Hypothalamus (tissue), 51 donors: ENCODE measurements at regions not wholly inside any gene's neighbourhood (a gene's known extent, or its start where the extent isn't known, plus 50 kb on each side); places are given as distances from the start of the nearest gene placed in this dataset.
"Not testable (repeated sequence)": the region's sequence is repeated elsewhere in the genome, so short reads cannot be mapped to it uniquely, and the experiment has no call there.

Experiments used
- DNase-seq, 51 donors: peaks; one replicate each; lab custom pipeline; 2025; lab: John Stamatoyannopoulos, UW

DNA sequence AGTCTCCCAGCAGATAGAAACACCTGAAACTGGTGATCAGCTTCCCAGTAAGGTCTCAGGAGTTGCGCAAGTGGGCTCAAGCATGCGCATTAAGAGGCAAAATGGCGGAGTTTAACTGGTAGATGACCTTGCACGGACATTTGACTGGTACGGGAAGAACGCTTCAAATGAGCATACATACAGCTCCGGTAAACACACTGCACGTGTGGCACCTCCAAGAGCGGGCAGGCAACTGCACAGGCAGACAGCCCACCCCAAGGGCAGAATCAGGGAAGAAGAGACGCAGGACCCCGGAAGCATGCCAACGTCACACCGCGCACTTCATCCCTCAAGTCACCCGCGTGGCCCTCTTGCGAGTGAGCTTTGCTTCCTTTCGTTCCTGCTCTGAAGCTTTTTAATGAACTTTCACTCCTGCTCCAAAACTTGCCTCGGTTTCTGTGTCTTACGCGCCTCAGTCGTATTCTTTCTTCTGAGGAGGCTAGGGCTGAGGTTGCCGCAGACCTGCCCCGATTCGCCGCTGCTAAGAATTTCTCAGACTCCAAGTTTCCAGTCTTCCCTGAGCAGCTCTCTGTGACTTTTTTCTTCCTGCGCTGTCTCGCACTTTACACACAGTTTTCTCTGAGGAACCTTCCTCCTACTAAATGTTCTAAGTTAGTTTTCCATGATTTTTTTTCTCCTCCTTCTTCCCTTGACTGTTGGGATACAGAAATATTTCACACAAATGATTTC, 180.7 kb upstream of the ZFP42 start:
- DNase-seq: peak in 1 of 51 donors; percentile 3

DNA sequence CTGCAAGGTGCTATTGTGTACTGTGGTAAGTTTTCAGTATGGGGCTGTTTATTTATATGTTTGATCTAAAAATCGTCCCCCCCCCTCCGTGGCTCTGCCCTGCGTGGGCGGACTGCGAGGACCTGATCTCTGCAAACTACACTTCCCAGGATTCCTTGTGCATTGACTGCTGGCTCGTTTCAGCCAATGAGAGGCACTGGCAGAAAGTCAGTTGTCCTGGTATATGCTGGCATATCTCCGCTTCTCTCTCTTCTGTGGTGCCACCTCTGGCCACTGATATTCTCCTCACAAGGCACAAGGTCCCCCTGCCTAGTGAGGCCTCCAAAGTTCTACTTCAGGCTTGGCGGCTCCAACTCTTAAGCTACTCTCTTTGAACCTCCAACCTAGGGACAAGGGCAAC, 168.8 kb upstream of the ZFP42 start:
- DNase-seq: no peak

DNA sequence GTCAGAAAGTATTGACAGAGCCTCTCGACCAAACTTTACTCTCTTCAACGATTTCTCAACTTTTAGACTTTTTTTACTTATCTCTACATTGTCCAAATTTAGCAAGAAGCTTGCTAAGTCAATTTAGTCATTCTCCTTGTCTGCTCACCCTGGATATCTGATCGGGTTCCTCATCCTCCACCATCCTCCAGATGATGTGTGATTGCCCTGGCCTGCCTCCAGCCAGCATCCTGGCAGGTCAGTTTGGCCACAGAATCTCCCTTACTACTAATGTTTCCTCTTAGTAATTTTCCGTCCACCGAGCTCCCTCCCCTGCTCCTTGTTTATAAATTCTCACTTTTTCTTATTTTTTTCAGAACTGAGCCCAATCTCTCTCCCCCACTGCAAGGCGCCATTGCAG, 167.9 kb upstream of the ZFP42 start:
- no peak for DNase-seq

DNA sequence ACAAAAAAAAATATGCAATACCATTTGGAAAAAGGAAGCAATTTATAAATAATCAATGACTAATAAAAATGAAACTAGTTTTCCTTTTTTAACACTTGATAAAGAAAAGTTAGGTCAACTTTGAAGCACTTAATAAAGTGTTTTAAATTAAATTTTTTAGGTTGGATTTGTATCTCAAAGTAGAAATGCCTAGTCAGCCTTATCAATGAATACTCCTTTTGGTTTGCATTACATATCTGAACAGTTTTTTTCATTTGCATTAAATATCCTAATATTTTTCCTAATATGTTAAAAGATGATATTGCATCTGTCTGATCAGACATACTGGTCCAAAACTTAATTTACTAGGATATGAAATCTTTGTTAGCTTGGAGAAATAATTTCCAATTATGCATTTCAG, 155.8 kb upstream of the ZFP42 start:
- no peak for DNase-seq

DNA sequence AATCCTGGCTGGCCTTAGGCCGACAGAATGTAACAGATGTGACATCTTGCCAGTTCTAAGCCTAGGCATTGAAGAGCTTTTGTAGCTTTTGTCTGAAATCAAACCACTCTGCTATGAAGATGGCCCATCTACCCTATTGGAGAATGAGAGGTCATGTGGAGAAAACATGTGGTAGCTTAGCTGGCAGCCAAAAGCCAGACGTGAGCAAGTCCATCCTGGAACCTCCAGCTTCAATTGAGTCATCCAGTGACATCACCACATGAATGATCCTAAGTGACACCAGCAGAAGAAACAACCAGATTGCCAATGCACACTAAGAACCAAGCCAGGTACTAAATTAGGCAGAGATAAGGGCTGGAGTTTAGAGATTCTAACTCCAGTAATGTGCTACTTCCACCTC, 154.8 kb upstream of the ZFP42 start:
- DNase-seq: no peak

DNA sequence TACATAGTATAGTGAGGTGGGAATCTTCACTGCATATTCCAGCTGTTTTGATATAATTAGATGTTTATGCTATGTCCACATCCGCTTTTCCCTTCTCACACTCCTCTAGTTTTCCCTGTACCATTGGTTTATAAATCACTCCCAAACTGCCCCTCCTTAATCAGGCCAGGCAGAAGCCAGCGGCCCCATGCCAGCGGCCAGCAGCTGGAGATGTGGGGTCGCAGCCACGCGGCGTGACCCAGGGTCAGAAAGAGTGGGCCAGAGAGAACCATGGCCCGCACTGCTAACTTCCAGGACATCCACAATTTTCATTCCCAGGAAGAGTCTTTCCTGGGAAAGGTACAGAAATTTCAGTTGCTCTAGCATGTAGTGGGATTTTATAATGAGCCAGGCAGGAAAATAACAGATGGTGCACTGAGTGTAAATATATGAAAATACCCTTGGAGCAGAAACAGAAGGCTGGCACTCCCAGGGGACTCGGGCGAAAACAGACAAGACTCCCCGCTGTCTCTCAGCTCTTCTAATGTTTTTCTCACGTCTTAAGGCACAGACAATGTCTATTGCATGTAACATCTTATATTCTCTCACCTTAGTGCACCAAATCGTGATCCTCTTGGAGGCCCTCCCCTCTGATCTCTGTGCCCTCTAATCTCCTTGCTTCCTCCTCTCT, 145.9 kb upstream of the ZFP42 start:
- peak in 1 of 51 donors; percentile 26 for DNase-seq

DNA sequence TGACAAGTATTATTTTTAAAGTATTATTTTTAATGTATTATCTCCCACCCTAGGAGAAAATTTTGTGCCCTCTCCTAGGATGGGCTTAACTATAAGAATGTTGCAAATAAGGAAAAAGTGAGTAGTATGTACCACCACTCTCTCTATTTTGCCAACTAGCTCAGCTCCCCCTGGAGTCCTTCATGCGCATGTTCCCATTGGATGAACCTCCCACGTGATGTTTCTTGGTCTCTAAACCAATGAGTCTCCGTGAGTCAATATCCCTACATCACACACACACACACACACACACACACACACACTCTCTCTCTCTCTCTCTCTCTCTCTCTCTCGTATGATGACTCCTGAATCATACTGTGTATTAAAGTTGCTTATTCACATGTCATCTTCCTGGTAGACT, 129.7 kb upstream of the ZFP42 start:
- DNase-seq: no peak

DNA sequence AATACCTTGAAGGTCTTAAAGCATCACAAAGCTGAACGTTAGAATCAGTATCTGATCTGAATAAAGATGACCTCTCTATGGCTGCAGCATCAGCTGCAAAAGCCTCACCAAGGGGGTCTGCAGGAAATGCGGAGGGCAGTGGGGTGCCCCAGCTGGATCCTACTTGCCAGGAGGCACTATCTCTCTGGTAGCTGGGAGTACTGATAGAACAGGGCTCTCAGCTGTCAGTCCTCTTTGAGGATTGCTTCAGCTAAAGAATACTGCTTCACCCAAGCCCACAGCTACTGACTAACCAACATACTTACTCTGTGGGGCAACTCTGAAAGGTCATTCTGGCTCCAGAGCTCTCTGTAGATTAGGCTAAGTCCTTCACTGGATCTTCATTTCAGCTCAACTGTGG, 112.5 kb upstream of the ZFP42 start:
- no peak for DNase-seq

DNA sequence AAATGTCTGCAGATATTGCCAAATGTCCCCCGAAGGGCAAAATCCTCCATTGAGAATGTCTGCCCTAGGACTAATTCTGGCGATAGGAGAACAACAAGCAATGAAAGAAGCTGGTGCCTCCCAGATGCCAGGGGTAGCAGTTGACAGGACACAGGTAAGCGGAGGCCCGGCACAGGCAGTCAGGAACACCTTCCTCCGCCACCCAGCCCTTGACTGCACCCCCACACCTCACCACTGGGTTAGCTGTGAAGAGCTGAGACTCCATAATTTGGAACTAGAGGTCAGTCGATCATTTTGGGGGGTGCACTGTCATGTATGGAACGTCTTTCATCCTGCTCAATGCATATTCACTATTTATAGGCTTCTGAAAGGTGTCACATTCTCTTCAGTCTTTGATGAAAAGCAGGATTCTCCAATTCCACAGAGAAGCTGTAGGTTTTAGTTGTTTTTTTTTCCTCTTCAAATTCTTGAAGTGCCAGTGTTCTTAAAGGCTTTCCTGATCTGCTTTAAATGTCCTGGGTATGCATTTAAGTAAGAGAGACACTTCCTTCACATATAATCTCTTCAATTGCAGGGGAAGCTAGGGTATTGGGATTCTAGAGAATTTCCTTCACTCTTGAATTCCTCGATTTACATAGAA, 111.6 kb upstream of the ZFP42 start:
- no peak for DNase-seq

DNA sequence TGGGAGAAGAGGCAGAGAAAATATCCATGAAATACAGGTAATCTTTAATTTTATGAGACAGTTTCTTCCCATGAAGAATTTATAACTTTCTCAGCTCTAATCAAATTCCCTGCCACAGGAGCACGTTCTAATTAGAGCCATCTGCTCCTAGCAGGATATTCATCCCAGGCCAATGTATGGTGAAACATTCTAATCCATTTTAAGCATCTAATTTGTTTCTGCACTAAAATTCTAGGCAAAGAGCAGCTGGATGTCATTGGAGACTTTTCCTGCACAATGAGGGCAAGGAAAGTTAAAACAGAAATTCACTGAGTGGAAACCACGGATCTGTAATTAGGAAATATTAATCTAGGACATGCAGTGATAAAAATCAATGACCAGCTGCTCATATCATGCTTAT, 107.7 kb upstream of the ZFP42 start:
- DNase-seq: no peak

DNA sequence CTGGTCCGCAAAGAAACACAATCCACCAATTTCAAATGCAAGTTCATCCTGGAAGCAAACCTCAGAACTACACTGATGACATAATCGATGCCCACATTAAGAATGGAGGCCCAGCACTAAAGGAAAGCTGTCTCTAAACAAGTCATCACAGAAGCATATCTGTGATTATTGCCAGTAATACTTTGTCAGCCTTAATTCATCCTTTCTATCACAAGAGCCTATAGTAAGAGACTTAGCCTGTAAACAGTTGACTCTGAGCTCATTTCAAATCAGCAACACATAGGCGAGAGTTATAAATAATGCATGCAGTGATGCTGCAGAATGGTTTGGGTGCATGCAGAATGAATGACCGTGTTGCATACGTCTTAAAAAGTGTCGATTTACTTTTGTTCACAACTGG, 105.9 kb upstream of the ZFP42 start:
- DNase-seq: no peak

DNA sequence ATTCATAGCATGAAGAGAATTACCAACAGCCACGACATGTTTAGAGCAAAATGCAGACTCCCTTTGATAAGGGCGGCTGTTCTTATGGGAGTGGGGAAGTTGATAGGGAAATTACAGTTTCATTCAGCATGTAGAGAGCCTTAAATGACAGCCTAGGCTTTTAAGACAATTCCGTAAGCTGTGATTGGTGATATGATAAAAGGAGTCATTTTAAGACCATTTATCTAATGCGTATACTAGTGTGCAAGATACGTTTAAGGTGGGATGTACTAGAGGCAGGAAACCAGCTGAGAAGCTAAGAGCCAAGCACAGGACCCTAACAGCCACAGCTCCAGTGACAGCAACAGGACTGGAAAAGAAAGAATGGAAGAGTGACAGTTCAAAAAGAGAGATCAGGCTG, 102.2 kb upstream of the ZFP42 start:
- no peak for DNase-seq

DNA sequence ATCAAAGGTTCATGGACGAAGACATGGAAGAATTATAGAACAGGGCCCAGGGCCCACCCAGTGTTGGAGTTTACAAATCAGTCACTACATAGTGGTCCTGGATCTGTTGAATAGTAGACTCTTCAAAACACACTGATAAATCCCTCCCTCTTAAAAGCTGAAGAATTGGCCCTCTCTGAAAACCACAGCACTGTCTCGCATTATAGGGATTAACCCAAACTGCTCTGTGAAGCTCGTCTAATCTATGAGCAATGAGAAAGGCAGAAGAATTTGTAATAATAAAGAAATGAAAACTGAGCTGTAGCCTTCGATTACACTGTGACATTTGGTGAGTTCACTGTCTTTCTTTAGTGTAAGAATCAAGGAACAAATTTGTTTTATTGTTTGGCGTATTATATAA, 92.5 kb upstream of the ZFP42 start:
- DNase-seq: no peak

DNA sequence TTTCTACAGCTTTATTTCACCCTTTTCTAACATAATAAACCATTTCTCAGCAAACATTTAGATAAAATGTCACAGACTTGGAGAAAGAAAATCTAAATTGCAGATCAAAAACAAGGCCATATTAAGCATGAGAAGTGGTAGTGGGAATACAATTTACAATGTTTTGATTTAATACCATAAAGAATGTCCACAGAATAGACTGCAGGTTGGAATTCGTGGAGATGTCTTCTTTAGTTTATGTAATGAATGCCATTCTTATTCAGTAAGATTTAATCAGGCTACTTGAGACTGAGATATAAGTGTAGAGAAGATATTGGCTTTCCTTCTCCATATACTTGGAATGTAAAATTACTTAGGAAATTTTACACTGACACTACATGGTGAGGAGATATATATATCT, 91.9 kb upstream of the ZFP42 start:
- no peak for DNase-seq

DNA sequence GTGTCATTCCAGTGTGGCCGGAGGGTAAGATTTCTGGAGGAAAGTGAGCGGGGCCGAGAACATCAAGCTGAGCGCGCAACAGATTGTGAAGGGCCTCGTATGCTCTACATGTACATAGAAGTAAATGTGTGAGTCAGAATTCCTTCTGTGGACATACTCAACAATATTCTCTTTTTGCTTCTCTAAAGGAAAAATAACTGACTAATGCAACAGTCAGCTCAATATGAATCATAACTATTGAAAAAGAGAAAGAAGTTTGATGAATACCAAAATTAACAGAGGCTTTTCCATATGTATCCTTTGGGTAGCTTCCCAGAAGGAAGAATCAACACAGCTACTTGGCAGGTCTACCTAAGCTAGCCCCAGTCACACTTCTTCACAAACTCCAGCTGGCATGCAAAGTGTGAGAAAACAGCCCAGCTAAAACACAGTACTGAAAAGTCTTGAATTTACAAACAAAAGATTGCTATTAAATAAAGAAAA, 87.5 kb upstream of the ZFP42 start:
- DNase-seq: peak in 1 of 51 donors; percentile 8

DNA sequence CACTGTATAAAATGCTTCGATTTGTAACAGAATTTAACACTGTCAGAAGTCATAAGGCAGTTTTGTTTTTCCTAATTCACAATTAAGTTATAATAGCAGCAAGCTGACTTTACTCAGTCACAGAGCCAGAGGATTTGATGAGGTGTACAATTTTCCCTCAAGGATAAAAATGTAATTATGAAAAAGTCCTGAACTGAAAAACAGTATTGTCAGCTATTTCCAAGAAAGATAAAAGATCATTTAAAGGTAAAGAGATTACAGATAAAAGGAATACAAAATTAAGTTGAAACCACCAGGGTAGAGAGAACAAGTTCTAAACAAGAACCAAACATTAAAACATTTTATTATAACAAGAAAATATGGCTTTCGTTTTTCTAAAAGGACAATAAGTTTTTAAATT, 86.8 kb upstream of the ZFP42 start:
- DNase-seq: no peak

DNA sequence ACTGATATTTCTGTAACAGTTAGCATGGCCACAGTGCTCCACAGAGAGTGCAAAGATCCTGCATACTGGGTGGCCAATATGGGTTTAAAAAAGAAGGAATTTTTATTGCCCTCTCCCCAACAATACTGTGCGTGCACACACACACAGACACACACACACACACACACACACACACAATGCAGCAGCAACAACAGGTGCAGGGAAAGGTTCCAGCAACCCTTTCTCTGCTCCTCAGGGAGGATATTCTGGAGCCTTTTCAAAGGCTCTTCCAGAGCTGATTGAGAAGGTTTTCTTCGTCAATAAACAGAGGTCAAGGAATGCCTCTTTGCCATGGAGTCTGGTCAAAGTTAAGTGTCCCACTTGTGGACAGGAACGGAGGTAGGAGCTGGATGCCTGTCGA, 84.8 kb upstream of the ZFP42 start:
- no peak for DNase-seq

DNA sequence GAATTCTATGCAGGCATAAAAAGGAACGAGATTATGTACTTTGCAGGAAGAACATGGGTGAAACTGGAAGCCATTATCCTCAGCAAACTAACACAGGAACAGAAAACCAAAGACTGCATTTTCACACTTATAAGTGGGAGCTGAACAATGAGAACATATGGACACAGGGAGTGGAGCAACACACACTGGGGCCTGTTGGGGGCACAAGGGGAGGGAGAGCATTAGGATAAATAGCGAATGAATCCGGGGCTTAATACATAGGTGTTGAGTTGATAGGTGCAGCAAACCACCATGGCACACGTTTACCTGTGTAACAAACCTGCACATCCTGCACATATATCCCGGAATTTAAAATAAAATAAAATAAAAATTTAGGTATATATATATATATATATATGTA, 80.2 kb upstream of the ZFP42 start:
- DNase-seq: not testable (repeated sequence)

DNA sequence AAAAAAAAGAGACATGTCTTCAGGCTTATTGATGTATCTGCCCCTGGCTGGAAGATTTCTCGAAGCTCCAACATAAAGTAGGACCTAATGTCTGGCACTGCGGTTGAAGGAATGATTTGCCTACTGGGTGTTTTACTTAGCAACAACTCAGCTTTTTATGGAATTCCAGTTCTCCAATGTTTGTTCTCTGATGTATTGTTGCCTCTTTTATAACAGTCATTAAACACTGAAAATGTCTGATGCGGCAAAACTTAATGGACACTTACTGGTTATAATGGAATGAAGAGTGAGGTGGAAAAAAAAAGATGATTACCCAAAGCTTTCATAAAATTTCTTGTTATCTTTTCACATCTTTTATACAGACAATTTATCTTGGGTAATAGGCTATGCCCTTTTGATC, 75.6 kb upstream of the ZFP42 start:
- no peak for DNase-seq

DNA sequence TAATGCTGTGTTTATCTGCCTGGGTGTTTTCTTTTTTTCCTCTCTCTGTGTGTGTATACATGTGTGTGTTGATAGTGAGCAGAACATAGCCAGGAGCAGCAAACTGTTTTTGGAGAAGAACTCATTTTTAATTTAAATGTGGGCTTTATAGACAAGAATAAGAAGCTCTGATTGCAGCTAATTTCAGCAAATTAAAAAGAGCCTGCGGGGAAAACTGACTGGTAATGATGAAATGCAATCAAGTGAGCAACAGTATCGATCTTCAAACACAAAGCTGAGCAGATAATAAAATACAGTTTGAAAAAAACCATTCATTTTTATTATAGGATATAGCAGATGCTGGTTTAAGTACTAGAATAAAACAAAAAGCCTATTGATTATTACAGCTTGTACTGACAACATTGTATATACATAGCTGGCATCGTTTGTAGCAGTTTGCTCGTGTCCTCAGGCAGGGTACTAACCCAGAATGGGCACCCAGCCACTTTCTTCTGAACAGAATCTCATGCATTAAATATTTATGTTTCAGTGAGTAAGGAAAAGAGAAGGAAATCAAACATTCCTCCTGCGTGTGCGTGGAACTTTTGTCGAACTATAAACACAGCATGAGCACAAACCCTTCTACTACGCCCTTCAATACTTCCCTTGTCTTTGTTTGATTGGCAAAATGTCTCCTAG, 73.5 kb upstream of the ZFP42 start:
- DNase-seq: no peak

DNA sequence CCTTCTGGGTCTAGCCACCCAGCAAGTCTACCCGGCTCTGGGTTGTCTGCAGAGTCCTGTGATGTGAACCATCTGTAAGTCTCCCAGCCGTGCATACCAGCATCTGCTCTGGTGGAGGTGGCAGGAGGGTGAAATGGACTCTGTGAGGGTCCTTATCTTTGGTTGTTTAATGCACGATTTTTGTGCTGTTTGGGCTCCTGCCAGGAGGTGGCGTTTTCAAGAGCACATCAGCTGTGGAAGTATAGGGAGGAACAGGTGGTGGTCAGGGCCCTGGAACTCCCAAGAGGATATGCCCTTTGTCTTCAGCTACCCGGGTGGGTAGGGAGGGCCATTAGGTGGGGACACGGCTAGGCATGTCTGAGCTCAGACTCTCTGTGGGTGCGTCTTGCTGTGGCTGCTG, 66.5 kb upstream of the ZFP42 start:
- DNase-seq: no peak

DNA sequence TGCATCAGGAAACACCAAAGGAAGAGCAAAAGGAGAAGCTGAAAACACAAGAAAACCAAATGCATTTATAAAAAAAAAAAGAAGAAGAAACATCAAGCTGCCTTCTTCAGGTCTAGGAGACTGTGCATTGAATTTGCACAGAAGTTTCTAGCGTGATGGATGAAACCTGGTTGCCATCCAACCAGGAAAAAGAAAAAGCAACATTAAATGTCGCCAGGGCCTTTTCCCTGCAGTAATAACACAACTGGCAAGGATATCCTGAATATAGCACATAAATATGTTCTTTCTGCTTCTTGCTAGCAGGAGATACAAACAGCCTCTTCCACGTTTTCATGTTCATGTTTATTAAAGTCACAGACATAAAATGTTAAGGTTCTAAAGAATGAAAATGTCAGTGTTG, 60.8 kb upstream of the ZFP42 start:
- no peak for DNase-seq
